Stimulated activated CD4-positive, alpha-beta T cell treated with anti-CD3 and anti-CD28 coated beads, TNF-alpha, amount 100 ng/mL, for 24 hours (primary cell): ENCODE measurements at regions not wholly inside any gene's neighbourhood (a gene's known extent, or its start where the extent isn't known, plus 50 kb on each side); places are given as distances from the start of the nearest gene placed in this dataset.

Experiments
- DNase-seq, 3 experiments: peaks; one replicate each; pipeline ENCODE4 v3.0.0-alpha.2; 2020; ENCODE audit warnings: low read depth in 3 of 3

GRCh38 chr7:371119-371778, 81.3 kb downstream of the FOXL3 start:
- no peak for DNase-seq

- no peak for DNase-seq
Measured at GRCh38 chr7:371779-372545, 82.0 kb downstream of the FOXL3 start.

GRCh38 chr7:372546-372931, 82.6 kb downstream of the FOXL3 start:
- DNase-seq: no peak

- no peak for DNase-seq
Measured at GRCh38 chr7:372932-373791, 83.2 kb downstream of the FOXL3 start.

- no peak for DNase-seq
Measured at GRCh38 chr7:373818-374705, 84.1 kb downstream of the FOXL3 start.

- no peak for DNase-seq
Measured at GRCh38 chr7:374706-375311, 84.8 kb downstream of the FOXL3 start.

GRCh38 chr7:375321-375831, 85.4 kb downstream of the FOXL3 start:
- no peak for DNase-seq

- DNase-seq: no peak
Measured at GRCh38 chr7:375901-376305, 85.9 kb downstream of the FOXL3 start.

- no peak for DNase-seq
Measured at GRCh38 chr7:376306-377079, 86.5 kb downstream of the FOXL3 start.

- no peak for DNase-seq
Measured at GRCh38 chr7:377080-378040, 87.4 kb downstream of the FOXL3 start.

GRCh38 chr7:378041-378420, 88.1 kb downstream of the FOXL3 start:
- no peak for DNase-seq

- no peak for DNase-seq
Measured at GRCh38 chr7:378551-379455, 88.8 kb downstream of the FOXL3 start.

- no peak for DNase-seq
Measured at GRCh38 chr7:379456-380138, 89.6 kb downstream of the FOXL3 start.

GRCh38 chr7:380139-380485, 90.1 kb downstream of the FOXL3 start:
- no peak for DNase-seq

GRCh38 chr7:380711-381210, 90.8 kb downstream of the FOXL3 start:
- no peak for DNase-seq

GRCh38 chr7:381211-382042, 91.5 kb downstream of the FOXL3 start:
- peak in 1 of 3 experiments; percentile 35 for DNase-seq
